HEK293T (cell line): ENCODE measurements at regions not wholly inside any gene's neighbourhood (a gene's known extent, or its start where the extent isn't known, plus 50 kb on each side); places are given as distances from the start of the nearest gene placed in this dataset.

Source experiments
- FOXM1 ChIP-seq: fragments of 450-650 bp; IDR thresholded peaks from 2 replicates; pipeline ENCODE4 v1.6.1; 2017; ENCODE audit warnings: mild to moderate bottlenecking, borderline replicate concordance
- TF ChIP-seq, protein P1 (sequence below): fragments of 450-650 bp; IDR thresholded peaks from 2 replicates; pipeline ENCODE4 v1.6.1; 2016

DNA sequence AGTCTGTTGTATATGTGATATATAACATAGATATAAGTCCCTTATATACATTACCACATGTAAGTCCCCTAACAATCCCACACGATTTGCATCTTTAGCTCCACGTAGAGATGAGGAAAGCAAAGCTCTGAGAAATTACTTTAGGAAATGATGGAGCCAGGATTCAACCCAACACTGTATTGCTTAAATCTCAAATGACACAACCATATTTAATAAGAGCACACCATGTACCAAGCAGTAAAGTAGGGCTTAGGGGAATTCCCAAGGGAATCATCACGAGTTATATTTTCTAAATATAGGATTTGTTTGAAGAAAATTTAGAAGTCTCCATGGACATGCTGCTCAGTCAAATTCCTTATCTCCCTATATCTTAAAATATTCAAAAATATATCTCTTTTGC is 61.3 kb upstream of the POMP start:
- no peak for TF ChIP-seq FOXM1
- TF ChIP-seq, protein P1, sequence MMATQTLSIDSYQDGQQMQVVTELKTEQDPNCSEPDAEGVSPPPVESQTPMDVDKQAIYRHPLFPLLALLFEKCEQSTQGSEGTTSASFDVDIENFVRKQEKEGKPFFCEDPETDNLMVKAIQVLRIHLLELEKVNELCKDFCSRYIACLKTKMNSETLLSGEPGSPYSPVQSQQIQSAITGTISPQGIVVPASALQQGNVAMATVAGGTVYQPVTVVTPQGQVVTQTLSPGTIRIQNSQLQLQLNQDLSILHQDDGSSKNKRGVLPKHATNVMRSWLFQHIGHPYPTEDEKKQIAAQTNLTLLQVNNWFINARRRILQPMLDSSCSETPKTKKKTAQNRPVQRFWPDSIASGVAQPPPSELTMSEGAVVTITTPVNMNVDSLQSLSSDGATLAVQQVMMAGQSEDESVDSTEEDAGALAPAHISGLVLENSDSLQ: no peak
